ENCODE measurements at regions not wholly inside any gene's neighbourhood (a gene's known extent, or its start where the extent isn't known, plus 50 kb on each side); places are given as distances from the start of the nearest gene placed in this dataset.
"Not testable (repeated sequence)": the region's sequence is repeated elsewhere in the genome, so short reads cannot be mapped to it uniquely, and the experiment has no call there.

- H3K4me3 ChIP-seq (ENCODE audit: low read length): no peak overlapping the region
- DNase-seq (ENCODE audit: low read depth, low spot score): no peak
Observed at GRCh38 chr2:228627510-228627909, 446.0 kb upstream of the SPHKAP start.

- DNase-seq (ENCODE audit: low read depth, low spot score): no peak
- H3K4me3 ChIP-seq (ENCODE audit: low read length): no peak overlapping the region
Observed at GRCh38 chr2:228625481-228625880, 444.0 kb upstream of the SPHKAP start.

- no peak for DNase-seq (ENCODE audit: low read depth, low spot score)
Observed at GRCh38 chr2:228624733-228625132, 443.2 kb upstream of the SPHKAP start.

GRCh38 chr2:228615496-228615895 is 434.0 kb upstream of the SPHKAP start:
- no peak for DNase-seq (ENCODE audit: low read depth, low spot score)

More at GRCh38 chr2:228624733-228625132, 443.2 kb upstream of the SPHKAP start:
- no peak overlapping the region for H3K4me3 ChIP-seq (ENCODE audit: low read length)

GRCh38 chr2:228614741-228615140 is 433.3 kb upstream of the SPHKAP start:
- DNase-seq (ENCODE audit: low read depth, low spot score): no peak
- no peak overlapping the region for H3K4me3 ChIP-seq (ENCODE audit: low read length)

More at GRCh38 chr2:228615496-228615895, 434.0 kb upstream of the SPHKAP start:
- no peak overlapping the region for H3K4me3 ChIP-seq (ENCODE audit: low read length)

- DNase-seq (ENCODE audit: low read depth, low spot score): no peak
- no peak overlapping the region for H3K4me3 ChIP-seq (ENCODE audit: low read length)
Observed at GRCh38 chr2:228613133-228613850, 431.8 kb upstream of the SPHKAP start.

- DNase-seq (ENCODE audit: low read depth, low spot score): no peak
- H3K4me3 ChIP-seq (ENCODE audit: low read length): no peak overlapping the region
Observed at GRCh38 chr2:228611171-228611570, 429.7 kb upstream of the SPHKAP start.

- no peak for DNase-seq (ENCODE audit: low read depth, low spot score)
- H3K4me3 ChIP-seq (ENCODE audit: low read length): no peak overlapping the region
Observed at GRCh38 chr2:228602288-228602687, 420.8 kb upstream of the SPHKAP start.

GRCh38 chr2:228600265-228600664 is 418.8 kb upstream of the SPHKAP start:
- H3K4me3 ChIP-seq (ENCODE audit: low read length): no peak overlapping the region
- DNase-seq (ENCODE audit: low read depth, low spot score): no peak

GRCh38 chr2:228599781-228600180 is 418.3 kb upstream of the SPHKAP start:
- H3K4me3 ChIP-seq (ENCODE audit: low read length): no peak overlapping the region
- peak; percentile 17 for DNase-seq (ENCODE audit: low read depth, low spot score)

- no peak overlapping the region for H3K4me3 ChIP-seq (ENCODE audit: low read length)
- DNase-seq (ENCODE audit: low read depth, low spot score): no peak
Observed at GRCh38 chr2:228599297-228599696, 417.8 kb upstream of the SPHKAP start.

GRCh38 chr2:228597032-228597431 is 415.5 kb upstream of the SPHKAP start:
- no peak overlapping the region for H3K4me3 ChIP-seq (ENCODE audit: low read length)
- DNase-seq (ENCODE audit: low read depth, low spot score): no peak

- H3K4me3 ChIP-seq (ENCODE audit: low read length): no peak overlapping the region
- no peak for DNase-seq (ENCODE audit: low read depth, low spot score)
Observed at GRCh38 chr2:228594012-228594411, 412.5 kb upstream of the SPHKAP start.

GRCh38 chr2:228592925-228593324 is 411.4 kb upstream of the SPHKAP start:
- no peak overlapping the region for H3K4me3 ChIP-seq (ENCODE audit: low read length)
- no peak for DNase-seq (ENCODE audit: low read depth, low spot score)

GRCh38 chr2:228590681-228591080 is 409.2 kb upstream of the SPHKAP start:
- no peak for DNase-seq (ENCODE audit: low read depth, low spot score)
- H3K4me3 ChIP-seq (ENCODE audit: low read length): no peak overlapping the region

- DNase-seq (ENCODE audit: low read depth, low spot score): no peak
Observed at GRCh38 chr2:228589115-228589514, 407.6 kb upstream of the SPHKAP start.

GRCh38 chr2:228581731-228582130 is 400.2 kb upstream of the SPHKAP start:
- no peak overlapping the region for H3K4me3 ChIP-seq (ENCODE audit: low read length)
- no peak for DNase-seq (ENCODE audit: low read depth, low spot score)

More at GRCh38 chr2:228589115-228589514, 407.6 kb upstream of the SPHKAP start:
- H3K4me3 ChIP-seq (ENCODE audit: low read length): no peak overlapping the region

- H3K4me3 ChIP-seq (ENCODE audit: low read length): no peak overlapping the region
- DNase-seq (ENCODE audit: low read depth, low spot score): no peak
Observed at GRCh38 chr2:228575897-228576296, 394.4 kb upstream of the SPHKAP start.

- not testable (repeated sequence) for DNase-seq (ENCODE audit: low read depth, low spot score); H3K4me3 ChIP-seq (ENCODE audit: low read length)
Observed at GRCh38 chr2:228568275-228568674, 386.8 kb upstream of the SPHKAP start.

- H3K4me3 ChIP-seq (ENCODE audit: low read length): no peak overlapping the region
- no peak for DNase-seq (ENCODE audit: low read depth, low spot score)
Observed at GRCh38 chr2:228561816-228562215, 380.3 kb upstream of the SPHKAP start.

- H3K4me3 ChIP-seq (ENCODE audit: low read length): no peak overlapping the region
- DNase-seq (ENCODE audit: low read depth, low spot score): no peak
Observed at GRCh38 chr2:228559774-228560415, 378.4 kb upstream of the SPHKAP start.

All from Jurkat, Clone E6-1 (cell line).